HEK293 (cell line): ENCODE measurements at regions not wholly inside any gene's neighbourhood (a gene's known extent, or its start where the extent isn't known, plus 50 kb on each side); places are given as distances from the start of the nearest gene placed in this dataset.

Experiments used
- FEZF1 ChIP-seq: fragments of 450-650 bp; formaldehyde crosslinking; IDR thresholded peaks from 2 replicates; pipeline ENCODE4 v1.5.1; 2016; ENCODE audit warnings: missing biosample characterization, missing genetic modification characterization
- GLI2 ChIP-seq: fragments of 450-650 bp; formaldehyde crosslinking; IDR thresholded peaks from 2 replicates; pipeline ENCODE4; 2017; ENCODE audit warnings: missing biosample characterization, missing genetic modification characterization, low read depth, borderline replicate concordance
- ZNF121 ChIP-seq: fragments of 450-650 bp; formaldehyde crosslinking; IDR thresholded peaks from 2 replicates; pipeline ENCODE4 v1.5.1; 2016; ENCODE audit warnings: missing biosample characterization, missing genetic modification characterization
- ZNF239 ChIP-seq: fragments of 450-650 bp; formaldehyde crosslinking; IDR thresholded peaks from 2 replicates; pipeline ENCODE4 v1.5.1; 2016; ENCODE audit warnings: missing biosample characterization, missing genetic modification characterization
- ZNF341 ChIP-seq: fragments of 450-650 bp; formaldehyde crosslinking; IDR thresholded peaks from 2 replicates; pipeline ENCODE4; 2016; ENCODE audit warnings: low read depth, missing biosample characterization, missing genetic modification characterization
- ZNF658 ChIP-seq: fragments of 450-650 bp; formaldehyde crosslinking; IDR thresholded peaks from 2 replicates; pipeline ENCODE4; 2016; ENCODE audit warnings: missing biosample characterization, missing genetic modification characterization
- TF ChIP-seq, protein P1 (sequence below): fragments of 450-650 bp; formaldehyde crosslinking; IDR thresholded peaks from 2 replicates; pipeline ENCODE4 v1.5.1; 2016; ENCODE audit warnings: missing biosample characterization, missing genetic modification characterization
- TF ChIP-seq, protein P2 (sequence below): fragments of 450-650 bp; formaldehyde crosslinking; IDR thresholded peaks from 2 replicates; pipeline ENCODE4 v1.5.1; 2016; ENCODE audit warnings: missing biosample characterization, missing genetic modification characterization

DNA sequence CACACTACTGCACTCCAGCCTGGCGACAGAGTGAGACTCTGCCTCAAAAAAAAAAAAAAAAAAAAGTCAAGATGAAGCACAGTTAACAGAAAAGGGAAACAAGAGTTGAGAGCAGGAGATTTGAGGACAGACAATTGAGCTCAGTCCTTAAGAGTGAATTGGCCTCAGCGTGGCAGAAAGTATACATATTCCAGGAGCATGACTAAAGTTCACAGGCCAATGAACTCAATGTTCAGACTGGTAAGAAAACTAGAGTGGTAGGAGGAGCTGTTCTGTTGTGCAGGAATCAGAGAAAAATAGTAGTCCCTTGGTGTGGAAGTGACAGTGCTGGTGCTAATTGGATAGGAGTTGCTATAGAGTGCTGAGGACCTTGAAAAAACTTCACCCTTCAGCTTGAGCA is 60.0 kb downstream of the NRN1 start:
- TF ChIP-seq, protein P1, sequence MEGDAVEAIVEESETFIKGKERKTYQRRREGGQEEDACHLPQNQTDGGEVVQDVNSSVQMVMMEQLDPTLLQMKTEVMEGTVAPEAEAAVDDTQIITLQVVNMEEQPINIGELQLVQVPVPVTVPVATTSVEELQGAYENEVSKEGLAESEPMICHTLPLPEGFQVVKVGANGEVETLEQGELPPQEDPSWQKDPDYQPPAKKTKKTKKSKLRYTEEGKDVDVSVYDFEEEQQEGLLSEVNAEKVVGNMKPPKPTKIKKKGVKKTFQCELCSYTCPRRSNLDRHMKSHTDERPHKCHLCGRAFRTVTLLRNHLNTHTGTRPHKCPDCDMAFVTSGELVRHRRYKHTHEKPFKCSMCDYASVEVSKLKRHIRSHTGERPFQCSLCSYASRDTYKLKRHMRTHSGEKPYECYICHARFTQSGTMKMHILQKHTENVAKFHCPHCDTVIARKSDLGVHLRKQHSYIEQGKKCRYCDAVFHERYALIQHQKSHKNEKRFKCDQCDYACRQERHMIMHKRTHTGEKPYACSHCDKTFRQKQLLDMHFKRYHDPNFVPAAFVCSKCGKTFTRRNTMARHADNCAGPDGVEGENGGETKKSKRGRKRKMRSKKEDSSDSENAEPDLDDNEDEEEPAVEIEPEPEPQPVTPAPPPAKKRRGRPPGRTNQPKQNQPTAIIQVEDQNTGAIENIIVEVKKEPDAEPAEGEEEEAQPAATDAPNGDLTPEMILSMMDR = no peak
- TF ChIP-seq GLI2 (tag by site-specific recombination) (no peak), ZNF341 (no peak), ZNF658 (tag by site-specific recombination) (no peak), ZNF121 (tag by site-specific recombination) (no peak), FEZF1 (tag by site-specific recombination) (no peak), ZNF239 (tag by site-specific recombination) (no peak)
- TF ChIP-seq, protein P2, sequence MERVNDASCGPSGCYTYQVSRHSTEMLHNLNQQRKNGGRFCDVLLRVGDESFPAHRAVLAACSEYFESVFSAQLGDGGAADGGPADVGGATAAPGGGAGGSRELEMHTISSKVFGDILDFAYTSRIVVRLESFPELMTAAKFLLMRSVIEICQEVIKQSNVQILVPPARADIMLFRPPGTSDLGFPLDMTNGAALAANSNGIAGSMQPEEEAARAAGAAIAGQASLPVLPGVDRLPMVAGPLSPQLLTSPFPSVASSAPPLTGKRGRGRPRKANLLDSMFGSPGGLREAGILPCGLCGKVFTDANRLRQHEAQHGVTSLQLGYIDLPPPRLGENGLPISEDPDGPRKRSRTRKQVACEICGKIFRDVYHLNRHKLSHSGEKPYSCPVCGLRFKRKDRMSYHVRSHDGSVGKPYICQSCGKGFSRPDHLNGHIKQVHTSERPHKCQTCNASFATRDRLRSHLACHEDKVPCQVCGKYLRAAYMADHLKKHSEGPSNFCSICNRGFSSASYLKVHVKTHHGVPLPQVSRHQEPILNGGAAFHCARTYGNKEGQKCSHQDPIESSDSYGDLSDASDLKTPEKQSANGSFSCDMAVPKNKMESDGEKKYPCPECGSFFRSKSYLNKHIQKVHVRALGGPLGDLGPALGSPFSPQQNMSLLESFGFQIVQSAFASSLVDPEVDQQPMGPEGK = no peak
